ENCODE measurements at regions not wholly inside any gene's neighbourhood (a gene's known extent, or its start where the extent isn't known, plus 50 kb on each side); places are given as distances from the start of the nearest gene placed in this dataset.

GRCh38 chr1:58905628-58906221, 121.9 kb upstream of the JUN start:
- Histone ChIP-seq H3K9ac (ENCODE audit: low read depth, low read length) (no peak overlapping the region), H3K4me1 (ENCODE audit: control insufficient read depth, insufficient read depth, low read length) (peaks cover 3% of the 10 kb centered on the region), H3K36me3 (ENCODE audit: control insufficient read depth, insufficient read depth, low read length) (no peaks in the 10 kb centered on the region), H3K9me3 (ENCODE audit: control insufficient read depth, insufficient read depth, low read length) (no peaks in the 10 kb centered on the region), H3K4me3 (ENCODE audit: low read depth, low read length) (no peak overlapping the region), H3K27me3 (ENCODE audit: control insufficient read depth, insufficient read depth, low read length) (peaks cover 15% of the 10 kb centered on the region)

GRCh38 chr1:58907398-58907797, 123.6 kb upstream of the JUN start:
- Histone ChIP-seq H3K27me3 (ENCODE audit: control insufficient read depth, insufficient read depth, low read length) (peaks cover 15% of the 10 kb centered on the region), H3K36me3 (ENCODE audit: control insufficient read depth, insufficient read depth, low read length) (no peaks in the 10 kb centered on the region), H3K9me3 (ENCODE audit: control insufficient read depth, insufficient read depth, low read length) (no peaks in the 10 kb centered on the region), H3K9ac (ENCODE audit: low read depth, low read length) (no peak overlapping the region), H3K4me3 (ENCODE audit: low read depth, low read length) (no peak overlapping the region), H3K4me1 (ENCODE audit: control insufficient read depth, insufficient read depth, low read length) (peaks cover 4% of the 10 kb centered on the region)

GRCh38 chr1:58908561-58909560, 125.0 kb upstream of the JUN start:
- H3K9ac ChIP-seq (ENCODE audit: low read depth, low read length): no peak overlapping the region
- H3K36me3 ChIP-seq (ENCODE audit: control insufficient read depth, insufficient read depth, low read length): no peaks in the 10 kb centered on the region
- no peak overlapping the region for H3K4me3 ChIP-seq (ENCODE audit: low read depth, low read length)
- H3K27me3 ChIP-seq (ENCODE audit: control insufficient read depth, insufficient read depth, low read length): peaks cover 6% of the 10 kb centered on the region
- H3K4me1 ChIP-seq (ENCODE audit: control insufficient read depth, insufficient read depth, low read length): peaks cover 6% of the 10 kb centered on the region
- no peaks in the 10 kb centered on the region for H3K9me3 ChIP-seq (ENCODE audit: control insufficient read depth, insufficient read depth, low read length)

- no peaks in the 10 kb centered on the region for H3K36me3 ChIP-seq (ENCODE audit: control insufficient read depth, insufficient read depth, low read length)
- no peak overlapping the region for H3K4me3 ChIP-seq (ENCODE audit: low read depth, low read length)
- no peaks in the 10 kb centered on the region for H3K9me3 ChIP-seq (ENCODE audit: control insufficient read depth, insufficient read depth, low read length)
- H3K27me3 ChIP-seq (ENCODE audit: control insufficient read depth, insufficient read depth, low read length): peaks cover 2% of the 10 kb centered on the region
- H3K4me1 ChIP-seq (ENCODE audit: control insufficient read depth, insufficient read depth, low read length): peaks cover 6% of the 10 kb centered on the region
- H3K9ac ChIP-seq (ENCODE audit: low read depth, low read length): no peak overlapping the region
These were observed 126.3 kb upstream of the JUN start for GRCh38 chr1:58909914-58910681.

- Histone ChIP-seq H3K9me3 (ENCODE audit: control insufficient read depth, insufficient read depth, low read length) (no peaks in the 10 kb centered on the region), H3K27me3 (ENCODE audit: control insufficient read depth, insufficient read depth, low read length) (no peaks in the 10 kb centered on the region), H3K4me1 (ENCODE audit: control insufficient read depth, insufficient read depth, low read length) (peaks cover 6% of the 10 kb centered on the region), H3K4me3 (ENCODE audit: low read depth, low read length) (no peak overlapping the region), H3K9ac (ENCODE audit: low read depth, low read length) (no peak overlapping the region), H3K36me3 (ENCODE audit: control insufficient read depth, insufficient read depth, low read length) (no peaks in the 10 kb centered on the region)
These were observed 128.1 kb upstream of the JUN start for GRCh38 chr1:58911841-58912499.

GRCh38 chr1:58914925-58915324, 131.1 kb upstream of the JUN start:
- H3K9ac ChIP-seq (ENCODE audit: low read depth, low read length): no peak overlapping the region
- H3K36me3 ChIP-seq (ENCODE audit: control insufficient read depth, insufficient read depth, low read length): no peaks in the 10 kb centered on the region
- no peaks in the 10 kb centered on the region for H3K9me3 ChIP-seq (ENCODE audit: control insufficient read depth, insufficient read depth, low read length)
- H3K27me3 ChIP-seq (ENCODE audit: control insufficient read depth, insufficient read depth, low read length): no peaks in the 10 kb centered on the region
- no peak overlapping the region for H3K4me3 ChIP-seq (ENCODE audit: low read depth, low read length)
- H3K4me1 ChIP-seq (ENCODE audit: control insufficient read depth, insufficient read depth, low read length): peaks cover 6% of the 10 kb centered on the region

GRCh38 chr1:58917436-58917835, 133.6 kb upstream of the JUN start:
- no peaks in the 10 kb centered on the region for H3K9me3 ChIP-seq (ENCODE audit: control insufficient read depth, insufficient read depth, low read length)

GRCh38 chr1:58919226-58919958, 135.5 kb upstream of the JUN start:
- H3K27me3 ChIP-seq (ENCODE audit: control insufficient read depth, insufficient read depth, low read length): no peaks in the 10 kb centered on the region
- H3K4me1 ChIP-seq (ENCODE audit: control insufficient read depth, insufficient read depth, low read length): no peaks in the 10 kb centered on the region
- no peak overlapping the region for H3K4me3 ChIP-seq (ENCODE audit: low read depth, low read length)
- H3K9me3 ChIP-seq (ENCODE audit: control insufficient read depth, insufficient read depth, low read length): no peaks in the 10 kb centered on the region
- no peaks in the 10 kb centered on the region for H3K36me3 ChIP-seq (ENCODE audit: control insufficient read depth, insufficient read depth, low read length)
- H3K9ac ChIP-seq (ENCODE audit: low read depth, low read length): no peak overlapping the region

More at GRCh38 chr1:58917436-58917835, 133.6 kb upstream of the JUN start:
- no peaks in the 10 kb centered on the region for H3K27me3 ChIP-seq (ENCODE audit: control insufficient read depth, insufficient read depth, low read length)
- no peak overlapping the region for H3K4me3 ChIP-seq (ENCODE audit: low read depth, low read length)
- no peaks in the 10 kb centered on the region for H3K36me3 ChIP-seq (ENCODE audit: control insufficient read depth, insufficient read depth, low read length)
- H3K9ac ChIP-seq (ENCODE audit: low read depth, low read length): no peak overlapping the region
- H3K4me1 ChIP-seq (ENCODE audit: control insufficient read depth, insufficient read depth, low read length): peaks cover 4% of the 10 kb centered on the region

- no peak overlapping the region for H3K9ac ChIP-seq (ENCODE audit: low read depth, low read length)
- no peaks in the 10 kb centered on the region for H3K36me3 ChIP-seq (ENCODE audit: control insufficient read depth, insufficient read depth, low read length)
- no peaks in the 10 kb centered on the region for H3K27me3 ChIP-seq (ENCODE audit: control insufficient read depth, insufficient read depth, low read length)
- no peaks in the 10 kb centered on the region for H3K9me3 ChIP-seq (ENCODE audit: control insufficient read depth, insufficient read depth, low read length)
- no peaks in the 10 kb centered on the region for H3K4me1 ChIP-seq (ENCODE audit: control insufficient read depth, insufficient read depth, low read length)
- no peak overlapping the region for H3K4me3 ChIP-seq (ENCODE audit: low read depth, low read length)
These were observed 136.1 kb upstream of the JUN start for GRCh38 chr1:58919959-58920321.

GRCh38 chr1:58921342-58921741, 137.5 kb upstream of the JUN start:
- Histone ChIP-seq H3K27me3 (ENCODE audit: control insufficient read depth, insufficient read depth, low read length) (no peaks in the 10 kb centered on the region), H3K9ac (ENCODE audit: low read depth, low read length) (no peak overlapping the region), H3K9me3 (ENCODE audit: control insufficient read depth, insufficient read depth, low read length) (no peaks in the 10 kb centered on the region), H3K4me3 (ENCODE audit: low read depth, low read length) (no peak overlapping the region), H3K36me3 (ENCODE audit: control insufficient read depth, insufficient read depth, low read length) (no peaks in the 10 kb centered on the region), H3K4me1 (ENCODE audit: control insufficient read depth, insufficient read depth, low read length) (no peaks in the 10 kb centered on the region)

- H3K9me3 ChIP-seq (ENCODE audit: control insufficient read depth, insufficient read depth, low read length): no peaks in the 10 kb centered on the region
- H3K4me1 ChIP-seq (ENCODE audit: control insufficient read depth, insufficient read depth, low read length): no peaks in the 10 kb centered on the region
- H3K27me3 ChIP-seq (ENCODE audit: control insufficient read depth, insufficient read depth, low read length): no peaks in the 10 kb centered on the region
- H3K4me3 ChIP-seq (ENCODE audit: low read depth, low read length): no peak overlapping the region
- H3K9ac ChIP-seq (ENCODE audit: low read depth, low read length): no peak overlapping the region
- no peaks in the 10 kb centered on the region for H3K36me3 ChIP-seq (ENCODE audit: control insufficient read depth, insufficient read depth, low read length)
These were observed 137.9 kb upstream of the JUN start for GRCh38 chr1:58921751-58922150.

Data from iPS-15b (cell line).